Neutrophil (primary cell): ENCODE measurements at regions not wholly inside any gene's neighbourhood (a gene's known extent, or its start where the extent isn't known, plus 50 kb on each side); places are given as distances from the start of the nearest gene placed in this dataset.

Experiments
- H3K27ac ChIP-seq: fragments of 200-600 bp; sonication (generic); 2 replicates; pipeline ENCODE4 v1.5.1; 2016; ENCODE audit warnings: mild to moderate bottlenecking, moderate library complexity
- H3K27me3 ChIP-seq: fragments of 200-600 bp; sonication (generic); 2 replicates; pipeline ENCODE4 v1.6.0; 2016; ENCODE audit warnings: mild to moderate bottlenecking
- H3K36me3 ChIP-seq: fragments of 200-600 bp; sonication (generic); 2 replicates; pipeline ENCODE4 v1.5.1; 2017
- H3K4me1 ChIP-seq, 2 experiments: fragments of 200-600 bp in 1 of 2; sonication (generic) in 1 of 2; 1 replicate in 1 of 2; 2 replicates in 1 of 2; pipeline versions ENCODE4 v1.5.1 to v1.6.1; 2013 to 2016; ENCODE audit warnings: low read depth in 1 of 2, low read length in 1 of 2, mild to moderate bottlenecking in 1 of 2, moderate library complexity in 1 of 2; ENCODE audit not compliant: control insufficient read depth in 1 of 2, insufficient read depth in 1 of 2
- H3K4me3 ChIP-seq, 2 experiments: fragments of 200-600 bp in 1 of 2; sonication (generic) in 1 of 2; 1 replicate in 1 of 2; 2 replicates in 1 of 2; pipeline ENCODE4 v1.5.1; 2013 to 2016; ENCODE audit warnings: low read depth in 1 of 2, low read length in 1 of 2, mild to moderate bottlenecking in 1 of 2, moderate library complexity in 1 of 2
- H3K9me3 ChIP-seq: fragments of 200-600 bp; sonication (generic); 2 replicates; pipeline ENCODE4 v1.5.1; 2016
- CTCF ChIP-seq: fragments of 200-600 bp; sonication (generic); IDR thresholded peaks from 2 replicates; pipeline ENCODE4 v1.5.1; 2016; ENCODE audit warnings: antibody characterized with exemption

- Histone ChIP-seq H3K4me1 (no peaks in the 10 kb centered on the region), H3K9me3 (no peaks in the 10 kb centered on the region)
- TF ChIP-seq CTCF: no peak
Measured at GRCh38 chr22:48496226-48496845, 1331.3 kb downstream of the BRD1 start.

GRCh38 chr22:48495751-48496080 is 1332.0 kb downstream of the BRD1 start:
- H3K4me3 ChIP-seq: no peak overlapping the region
- no peak for TF ChIP-seq CTCF
- H3K27ac ChIP-seq: no peak overlapping the region
- no peaks in the 10 kb centered on the region for H3K9me3 ChIP-seq
- no peaks in the 10 kb centered on the region for H3K36me3 ChIP-seq
- no peaks in the 10 kb centered on the region for H3K4me1 ChIP-seq
- H3K27me3 ChIP-seq: peaks cover 55% of the 10 kb centered on the region

More at GRCh38 chr22:48496226-48496845, 1331.3 kb downstream of the BRD1 start:
- H3K36me3 ChIP-seq: no peaks in the 10 kb centered on the region
- H3K27me3 ChIP-seq: peaks cover 49% of the 10 kb centered on the region
- no peak overlapping the region for H3K27ac ChIP-seq
- H3K4me3 ChIP-seq: no peak overlapping the region

GRCh38 chr22:48494968-48495750 is 1332.5 kb downstream of the BRD1 start:
- Histone ChIP-seq H3K27me3 (peaks cover 60% of the 10 kb centered on the region), H3K27ac (no peak overlapping the region)
- TF ChIP-seq CTCF: no peak

GRCh38 chr22:48494256-48494967 is 1333.3 kb downstream of the BRD1 start:
- Histone ChIP-seq H3K4me1 (no peaks in the 10 kb centered on the region), H3K27me3 (peaks cover 66% of the 10 kb centered on the region), H3K9me3 (no peaks in the 10 kb centered on the region), H3K4me3 (no peak overlapping the region), H3K27ac (no peak overlapping the region), H3K36me3 (no peaks in the 10 kb centered on the region)
- TF ChIP-seq CTCF: no peak

More at GRCh38 chr22:48494968-48495750, 1332.5 kb downstream of the BRD1 start:
- Histone ChIP-seq H3K4me1 (no peaks in the 10 kb centered on the region), H3K36me3 (no peaks in the 10 kb centered on the region), H3K4me3 (no peak overlapping the region), H3K9me3 (no peaks in the 10 kb centered on the region)

- TF ChIP-seq CTCF: no peak
- H3K27me3 ChIP-seq: peaks cover 64% of the 10 kb centered on the region
- no peaks in the 10 kb centered on the region for H3K4me1 ChIP-seq
- no peak overlapping the region for H3K4me3 ChIP-seq
- H3K9me3 ChIP-seq: no peaks in the 10 kb centered on the region
- no peaks in the 10 kb centered on the region for H3K36me3 ChIP-seq
- H3K27ac ChIP-seq: no peak overlapping the region
Measured at GRCh38 chr22:48493733-48494132, 1333.9 kb downstream of the BRD1 start.
